Ovary (tissue), 3 donors: ENCODE measurements at regions not wholly inside any gene's neighbourhood (a gene's known extent, or its start where the extent isn't known, plus 50 kb on each side); places are given as distances from the start of the nearest gene placed in this dataset.

ENCODE experiments used
- EP300 ChIP-seq: sonication (generic); formaldehyde crosslinking; IDR thresholded peaks from one replicate; pipeline ENCODE4 v1.6.1; 2017; ENCODE audit warnings: antibody characterized with exemption
- TF ChIP-seq, protein P1 (sequence below), 3 donors: fragments of 450-650 bp in 2 of 3; fragments of 200-600 bp in 1 of 3; IDR thresholded peaks; one replicate each; pipeline versions ENCODE4 v1.5.1 to v1.8.0; 2016 to 2022; ENCODE audit warnings: antibody characterized with exemption in 3 of 3, mild to moderate bottlenecking in 1 of 3
- donor health status: DM: no; HTN: no; CAD: no.

DNA sequence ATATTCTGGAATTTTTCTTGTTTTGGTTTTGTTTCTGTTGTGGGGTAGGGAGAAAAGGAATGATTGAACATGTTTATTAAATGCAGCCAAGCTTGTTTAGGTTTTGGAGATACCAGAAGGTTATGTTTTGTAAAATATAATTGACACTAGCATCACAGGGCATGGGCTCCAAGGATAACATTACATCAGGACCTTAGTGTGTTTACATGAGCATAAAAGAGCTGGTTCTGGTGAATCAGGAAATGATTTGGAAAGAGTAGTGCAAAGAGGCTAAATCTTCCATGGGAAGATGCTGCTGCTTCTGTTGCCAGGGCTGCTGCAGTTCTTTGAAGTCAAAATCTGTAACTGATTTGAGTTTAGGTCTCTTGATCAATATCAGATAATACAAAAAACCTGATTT is 118.7 kb downstream of the ETNK1 start:
- TF ChIP-seq, protein P1, sequence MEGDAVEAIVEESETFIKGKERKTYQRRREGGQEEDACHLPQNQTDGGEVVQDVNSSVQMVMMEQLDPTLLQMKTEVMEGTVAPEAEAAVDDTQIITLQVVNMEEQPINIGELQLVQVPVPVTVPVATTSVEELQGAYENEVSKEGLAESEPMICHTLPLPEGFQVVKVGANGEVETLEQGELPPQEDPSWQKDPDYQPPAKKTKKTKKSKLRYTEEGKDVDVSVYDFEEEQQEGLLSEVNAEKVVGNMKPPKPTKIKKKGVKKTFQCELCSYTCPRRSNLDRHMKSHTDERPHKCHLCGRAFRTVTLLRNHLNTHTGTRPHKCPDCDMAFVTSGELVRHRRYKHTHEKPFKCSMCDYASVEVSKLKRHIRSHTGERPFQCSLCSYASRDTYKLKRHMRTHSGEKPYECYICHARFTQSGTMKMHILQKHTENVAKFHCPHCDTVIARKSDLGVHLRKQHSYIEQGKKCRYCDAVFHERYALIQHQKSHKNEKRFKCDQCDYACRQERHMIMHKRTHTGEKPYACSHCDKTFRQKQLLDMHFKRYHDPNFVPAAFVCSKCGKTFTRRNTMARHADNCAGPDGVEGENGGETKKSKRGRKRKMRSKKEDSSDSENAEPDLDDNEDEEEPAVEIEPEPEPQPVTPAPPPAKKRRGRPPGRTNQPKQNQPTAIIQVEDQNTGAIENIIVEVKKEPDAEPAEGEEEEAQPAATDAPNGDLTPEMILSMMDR (IDR thresholded peaks at IDR 0.05) = no peak
- no peak for TF ChIP-seq EP300
